Lower leg skin (tissue), 3 donors: ENCODE measurements at regions not wholly inside any gene's neighbourhood (a gene's known extent, or its start where the extent isn't known, plus 50 kb on each side); places are given as distances from the start of the nearest gene placed in this dataset.

Experiments used
- CTCF ChIP-seq, 3 donors: fragments of 450-650 bp; IDR thresholded peaks; one replicate each; pipeline ENCODE4 v1.5.1; 2016; ENCODE audit warnings: antibody characterized with exemption in 3 of 3, mild to moderate bottlenecking in 3 of 3, moderate library complexity in 2 of 3
- POLR2A ChIP-seq, 2 donors: fragments of 450-650 bp; IDR thresholded peaks; one replicate each; pipeline ENCODE4 v1.6.1; 2016 to 2017; ENCODE audit warnings: antibody characterized with exemption in 2 of 2, mild to moderate bottlenecking in 1 of 2, moderate library complexity in 1 of 2

GRCh38 chr15:67916565-67916964, 76.7 kb upstream of the RNU6-1 start:
- no peak for TF ChIP-seq CTCF (IDR thresholded peaks at IDR 0.05)
- TF ChIP-seq POLR2A (IDR thresholded peaks at IDR 0.05), result no peak
